GM12891 (cell line): ENCODE measurements at regions not wholly inside any gene's neighbourhood (a gene's known extent, or its start where the extent isn't known, plus 50 kb on each side); places are given as distances from the start of the nearest gene placed in this dataset.
A peak's percentile ranks its signal among the peaks of the same experiment; 100 is the strongest.

Experiments
- DNase-seq: peaks from one replicate; pipeline ENCODE4 v3.0.0; 2011; ENCODE audit warnings: low spot score; ENCODE audit not compliant: insufficient read length
- FAIRE-seq: peaks from 2 replicates; lab custom pipeline; 2011; peaks lifted over from hg19 to GRCh38; lab: Jason Lieb, UNC
- PAX5 ChIP-seq: IDR thresholded peaks from 2 replicates; pipeline ENCODE4 v1.6.1; 2011; ENCODE audit warnings: low read length, moderate library complexity, mild to moderate bottlenecking; ENCODE audit not compliant: insufficient read depth, severe bottlenecking
- POLR2A ChIP-seq: IDR thresholded peaks from 2 replicates; pipeline ENCODE4 v1.6.1; 2011; ENCODE audit warnings: low read depth, low read length, control low read depth
- POLR2AphosphoS5 ChIP-seq: IDR thresholded peaks from 2 replicates; pipeline ENCODE4 v1.6.1; 2011; ENCODE audit warnings: low read depth, low read length, control low read depth
- POU2F2 ChIP-seq: IDR thresholded peaks from 2 replicates; pipeline ENCODE4 v1.6.1; 2011; ENCODE audit warnings: low read depth, mild to moderate bottlenecking, control low read depth, low read length, moderate library complexity
- SPI1 ChIP-seq: IDR thresholded peaks from 2 replicates; pipeline ENCODE4 v1.6.1; 2011; ENCODE audit warnings: low read depth, low read length, control low read depth
- TAF1 ChIP-seq: IDR thresholded peaks from 2 replicates; pipeline ENCODE4 v1.6.1; 2011; ENCODE audit warnings: low read depth, low read length, control low read depth

- TF ChIP-seq TAF1 (no peak), SPI1 (no peak), POU2F2 (no peak), PAX5 (no peak), POLR2A (no peak)
- DNase-seq, result peak; percentile 7
Observed at GRCh38 chr10:42998481-42999384, 78.1 kb upstream of the RET start.

GRCh38 chr10:42999385-43000020 lies 77.4 kb upstream of the RET start:
- TF ChIP-seq PAX5 (no peak), POU2F2 (no peak), POLR2A (no peak), TAF1 (no peak), POLR2AphosphoS5 (no peak), SPI1 (no peak)
- DNase-seq, result no peak
- no peak for FAIRE-seq

More at GRCh38 chr10:42998481-42999384, 78.1 kb upstream of the RET start:
- FAIRE-seq, result no peak

GRCh38 chr10:43000021-43000411 lies 76.9 kb upstream of the RET start:
- FAIRE-seq, result no peak
- TF ChIP-seq POU2F2 (no peak), POLR2A (no peak), SPI1 (no peak), POLR2AphosphoS5 (no peak), TAF1 (no peak), PAX5 (no peak)
- DNase-seq, result no peak

- DNase-seq (peak; percentile 8), FAIRE-seq (no peak)
- TF ChIP-seq SPI1 (no peak), POU2F2 (no peak), POLR2A (no peak), TAF1 (no peak), POLR2AphosphoS5 (no peak), PAX5 (no peak)
Observed at GRCh38 chr10:43000651-43001426, 76.0 kb upstream of the RET start.

- FAIRE-seq (no peak), DNase-seq (no peak)
- TF ChIP-seq POLR2AphosphoS5 (no peak), POU2F2 (no peak), PAX5 (no peak), SPI1 (no peak), TAF1 (no peak), POLR2A (no peak)
Observed at GRCh38 chr10:43001427-43001795, 75.5 kb upstream of the RET start.

GRCh38 chr10:43002596-43002995 lies 74.3 kb upstream of the RET start:
- FAIRE-seq (no peak), DNase-seq (no peak)
- TF ChIP-seq POU2F2, result no peak
- no peak for TF ChIP-seq TAF1
- TF ChIP-seq SPI1, result no peak
- no peak for TF ChIP-seq PAX5
- no peak for TF ChIP-seq POLR2AphosphoS5
- TF ChIP-seq POLR2A, result no peak

- DNase-seq (no peak), FAIRE-seq (no peak)
- TF ChIP-seq POU2F2 (no peak), TAF1 (no peak), POLR2A (no peak), SPI1 (no peak), POLR2AphosphoS5 (no peak), PAX5 (no peak)
Observed at GRCh38 chr10:43006490-43006889, 70.4 kb upstream of the RET start.

- TF ChIP-seq SPI1 (no peak), POU2F2 (no peak), TAF1 (no peak), POLR2AphosphoS5 (no peak), POLR2A (no peak)
- no peak for DNase-seq
- no peak for FAIRE-seq
Observed at GRCh38 chr10:43012578-43012977, 64.3 kb upstream of the RET start.

- DNase-seq (no peak), FAIRE-seq (no peak)
- no peak for TF ChIP-seq PAX5
- no peak for TF ChIP-seq POLR2AphosphoS5
- no peak for TF ChIP-seq POU2F2
- no peak for TF ChIP-seq TAF1
- TF ChIP-seq POLR2A, result no peak
- no peak for TF ChIP-seq SPI1
Observed at GRCh38 chr10:43013065-43013464, 63.8 kb upstream of the RET start.
